Lower lobe of right lung (tissue), 2 donors: ENCODE measurements at regions not wholly inside any gene's neighbourhood (a gene's known extent, or its start where the extent isn't known, plus 50 kb on each side); places are given as distances from the start of the nearest gene placed in this dataset.

ENCODE experiments used
- ATAC-seq, 2 donors: fragments of 200-7000 bp; cut with Tn5 transposase; one replicate each; pipeline ENCODE4 v1.9.1; 2020 to 2022; ENCODE audit warnings: mild to moderate bottlenecking in 2 of 2, moderate library complexity in 2 of 2
- DNase-seq: peaks from one replicate; pipeline ENCODE4 v3.0.0-alpha.2; 2020
- H3K27ac ChIP-seq: fragments of 200-600 bp; one replicate; pipeline ENCODE4 v1.8.0; 2022
- H3K27me3 ChIP-seq: fragments of 200-600 bp; one replicate; pipeline ENCODE4 v1.8.0; 2022; ENCODE audit warnings: low read depth
- H3K36me3 ChIP-seq: fragments of 200-600 bp; one replicate; pipeline ENCODE4 v1.8.0; 2022; ENCODE audit warnings: mild to moderate bottlenecking
- H3K4me1 ChIP-seq: fragments of 200-600 bp; one replicate; pipeline ENCODE4 v1.8.0; 2022
- H3K4me3 ChIP-seq: fragments of 200-600 bp; one replicate; pipeline ENCODE4 v1.8.0; 2022; ENCODE audit warnings: mild to moderate bottlenecking
- H3K9me3 ChIP-seq: fragments of 200-600 bp; one replicate; pipeline ENCODE4 v1.8.0; 2022
- intact Hi-C: fragments of 100-400 bp; cut with DNase I; formaldehyde crosslinking; loops from one replicate; pipeline ENCODE4 v1.11.0; 2022
- TF ChIP-seq, protein P1 (sequence below): fragments of 200-600 bp; IDR thresholded peaks from one replicate; pipeline ENCODE4 v1.8.0; 2022; ENCODE audit warnings: antibody characterized with exemption, mild to moderate bottlenecking
- donor health status: DM: no; HTN: yes; CAD: no; lungs with severe emphysema.

DNA sequence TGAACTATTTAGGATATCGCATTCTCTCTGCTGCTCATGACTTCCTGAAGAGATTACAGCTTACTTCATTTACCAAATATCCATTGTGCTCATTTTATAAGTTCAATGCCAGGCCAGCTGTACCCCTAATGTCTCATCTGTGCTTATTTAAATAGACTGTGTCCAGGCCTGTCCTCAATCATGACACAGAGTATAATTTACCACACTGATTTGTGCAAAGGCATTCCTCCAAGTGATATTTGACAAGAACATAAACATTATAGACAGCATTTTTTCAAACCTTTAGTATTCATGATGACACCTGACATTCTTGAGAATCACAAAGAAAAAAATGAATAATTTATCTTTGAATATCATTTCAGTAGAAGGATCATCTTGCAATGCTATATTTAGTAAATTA, 260.1 kb upstream of the SEMA3D start:
- no peaks in the 10 kb centered on the region for H3K9me3 ChIP-seq
- no peaks in the 10 kb centered on the region for H3K36me3 ChIP-seq
- H3K4me1 ChIP-seq = no peaks in the 10 kb centered on the region
- no peak overlapping the region for H3K4me3 ChIP-seq
- intact Hi-C loops = no loop called here
- DNase-seq = no peak
- H3K27ac ChIP-seq = no peak overlapping the region
- no peak for ATAC-seq
- H3K27me3 ChIP-seq = no peaks in the 10 kb centered on the region
- TF ChIP-seq, protein P1, sequence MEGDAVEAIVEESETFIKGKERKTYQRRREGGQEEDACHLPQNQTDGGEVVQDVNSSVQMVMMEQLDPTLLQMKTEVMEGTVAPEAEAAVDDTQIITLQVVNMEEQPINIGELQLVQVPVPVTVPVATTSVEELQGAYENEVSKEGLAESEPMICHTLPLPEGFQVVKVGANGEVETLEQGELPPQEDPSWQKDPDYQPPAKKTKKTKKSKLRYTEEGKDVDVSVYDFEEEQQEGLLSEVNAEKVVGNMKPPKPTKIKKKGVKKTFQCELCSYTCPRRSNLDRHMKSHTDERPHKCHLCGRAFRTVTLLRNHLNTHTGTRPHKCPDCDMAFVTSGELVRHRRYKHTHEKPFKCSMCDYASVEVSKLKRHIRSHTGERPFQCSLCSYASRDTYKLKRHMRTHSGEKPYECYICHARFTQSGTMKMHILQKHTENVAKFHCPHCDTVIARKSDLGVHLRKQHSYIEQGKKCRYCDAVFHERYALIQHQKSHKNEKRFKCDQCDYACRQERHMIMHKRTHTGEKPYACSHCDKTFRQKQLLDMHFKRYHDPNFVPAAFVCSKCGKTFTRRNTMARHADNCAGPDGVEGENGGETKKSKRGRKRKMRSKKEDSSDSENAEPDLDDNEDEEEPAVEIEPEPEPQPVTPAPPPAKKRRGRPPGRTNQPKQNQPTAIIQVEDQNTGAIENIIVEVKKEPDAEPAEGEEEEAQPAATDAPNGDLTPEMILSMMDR = no peak

GRCh38 chr7:85426487-85426960, 239.7 kb upstream of the SEMA3D start:
- intact Hi-C loops = no loop called here
- TF ChIP-seq, protein P1 = no peak
- Histone ChIP-seq H3K4me3 (no peak overlapping the region), H3K4me1 (no peaks in the 10 kb centered on the region), H3K9me3 (no peaks in the 10 kb centered on the region), H3K36me3 (no peaks in the 10 kb centered on the region), H3K27ac (no peak overlapping the region), H3K27me3 (no peaks in the 10 kb centered on the region)
- DNase-seq (peak; percentile 39), ATAC-seq (peak; percentile 65 to 83)

GRCh38 chr7:85424298-85424697, 237.4 kb upstream of the SEMA3D start:
- Histone ChIP-seq H3K27ac (no peak overlapping the region), H3K27me3 (no peaks in the 10 kb centered on the region), H3K9me3 (no peaks in the 10 kb centered on the region), H3K4me1 (no peaks in the 10 kb centered on the region), H3K36me3 (no peaks in the 10 kb centered on the region), H3K4me3 (no peak overlapping the region)
- ATAC-seq (no peak), DNase-seq (no peak)
- intact Hi-C loops = no loop called here
- TF ChIP-seq, protein P1 = no peak

DNA sequence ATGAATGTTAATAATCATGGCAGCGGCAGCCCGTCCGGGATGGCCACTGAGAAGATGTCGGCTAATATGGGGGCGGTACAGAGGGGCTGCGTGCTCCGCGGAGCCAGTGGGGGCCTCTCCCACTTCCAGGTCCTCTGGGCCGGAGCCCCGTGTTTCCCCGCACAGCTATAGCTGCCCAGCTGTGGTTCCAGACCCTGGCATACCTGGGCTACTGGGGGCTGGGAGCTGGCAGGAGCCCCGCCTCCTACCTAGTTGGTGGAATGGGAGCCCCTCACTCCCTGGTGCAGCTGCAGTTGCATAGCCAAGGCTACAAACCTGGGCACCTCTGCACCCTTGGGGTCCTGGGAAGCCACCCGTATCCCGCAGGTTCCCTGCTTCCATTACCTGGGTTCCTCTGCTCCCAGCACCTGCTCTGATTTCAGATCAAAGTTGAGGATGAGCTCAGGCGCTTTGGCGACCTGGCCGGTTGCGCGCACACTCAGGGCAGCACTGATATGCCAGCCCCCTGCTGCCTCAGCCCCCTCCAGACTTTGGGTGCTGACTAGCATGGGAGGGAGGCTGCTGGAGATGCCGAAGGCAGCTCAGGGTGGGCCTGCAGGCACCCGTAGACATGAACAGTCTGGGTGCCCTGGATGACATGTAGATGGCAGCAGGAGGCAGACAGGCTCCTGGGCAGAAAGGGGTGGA, 236.5 kb upstream of the SEMA3D start:
- no peaks in the 10 kb centered on the region for H3K36me3 ChIP-seq
- no peak overlapping the region for H3K4me3 ChIP-seq
- no peak overlapping the region for H3K27ac ChIP-seq
- H3K27me3 ChIP-seq = no peaks in the 10 kb centered on the region
- H3K9me3 ChIP-seq = no peaks in the 10 kb centered on the region
- TF ChIP-seq, protein P1 = no peak
- ATAC-seq = peak in 1 of 2 donors; percentile 23
- no peaks in the 10 kb centered on the region for H3K4me1 ChIP-seq
- intact Hi-C loops = no loop called here
- no peak for DNase-seq

- H3K27me3 ChIP-seq = no peaks in the 10 kb centered on the region
- no peak overlapping the region for H3K4me3 ChIP-seq
- no peak for ATAC-seq
- no peaks in the 10 kb centered on the region for H3K36me3 ChIP-seq
- no peaks in the 10 kb centered on the region for H3K9me3 ChIP-seq
- no peaks in the 10 kb centered on the region for H3K4me1 ChIP-seq
- H3K27ac ChIP-seq = no peak overlapping the region
- DNase-seq = no peak
- intact Hi-C loops = no loop called here
- TF ChIP-seq, protein P1 = no peak
Measured at GRCh38 chr7:85415743-85416142, 228.9 kb upstream of the SEMA3D start.
